HUES48 (cell line): ENCODE measurements at regions not wholly inside any gene's neighbourhood (a gene's known extent, or its start where the extent isn't known, plus 50 kb on each side); places are given as distances from the start of the nearest gene placed in this dataset.

ENCODE experiments used
- H3K27ac ChIP-seq: one replicate; pipeline ENCODE4 v1.7.0; 2013; ENCODE audit warnings: low read depth, low read length, inconsistent platforms
- H3K27me3 ChIP-seq: 2 replicates; pipeline ENCODE4 v1.6.1; 2013; ENCODE audit warnings: mild to moderate bottlenecking, low read length; ENCODE audit not compliant: control insufficient read depth, insufficient read depth
- H3K36me3 ChIP-seq: 2 replicates; pipeline ENCODE4 v1.6.1; 2013; ENCODE audit warnings: low read length; ENCODE audit not compliant: control insufficient read depth, insufficient read depth
- H3K4me1 ChIP-seq: 2 replicates; pipeline ENCODE4 v1.6.1; 2013; ENCODE audit warnings: mild to moderate bottlenecking, low read length; ENCODE audit not compliant: control insufficient read depth, insufficient read depth
- H3K4me3 ChIP-seq: 2 replicates; pipeline ENCODE4 v1.5.1; 2013; ENCODE audit warnings: mild to moderate bottlenecking, low read depth, low read length
- H3K9ac ChIP-seq: 2 replicates; pipeline ENCODE4 v1.6.1; 2013; ENCODE audit warnings: mild to moderate bottlenecking, low read depth, low read length, moderate library complexity
- H3K9me3 ChIP-seq: 2 replicates; pipeline ENCODE4 v1.6.1; 2013; ENCODE audit warnings: low read length; ENCODE audit not compliant: control insufficient read depth, insufficient read depth

- Histone ChIP-seq H3K9me3 (no peaks in the 10 kb centered on the region), H3K4me1 (no peaks in the 10 kb centered on the region), H3K27me3 (no peaks in the 10 kb centered on the region), H3K36me3 (no peaks in the 10 kb centered on the region), H3K27ac (no peak overlapping the region), H3K9ac (no peak overlapping the region), H3K4me3 (no peak overlapping the region)
Observed at GRCh38 chr10:88059190-88059589, 195.8 kb downstream of the PTEN start.

- Histone ChIP-seq H3K4me3 (no peak overlapping the region), H3K9me3 (no peaks in the 10 kb centered on the region), H3K36me3 (no peaks in the 10 kb centered on the region), H3K9ac (no peak overlapping the region), H3K27me3 (no peaks in the 10 kb centered on the region), H3K4me1 (no peaks in the 10 kb centered on the region), H3K27ac (no peak overlapping the region)
Observed at GRCh38 chr10:88060762-88061161, 197.3 kb downstream of the PTEN start.

GRCh38 chr10:88062385-88062784, 199.0 kb downstream of the PTEN start:
- H3K36me3 ChIP-seq: no peaks in the 10 kb centered on the region
- no peak overlapping the region for H3K27ac ChIP-seq
- no peaks in the 10 kb centered on the region for H3K9me3 ChIP-seq
- H3K27me3 ChIP-seq: no peaks in the 10 kb centered on the region
- no peak overlapping the region for H3K9ac ChIP-seq
- H3K4me1 ChIP-seq: no peaks in the 10 kb centered on the region
- H3K4me3 ChIP-seq: no peak overlapping the region

GRCh38 chr10:88062798-88063472, 199.5 kb downstream of the PTEN start:
- Histone ChIP-seq H3K27ac (no peak overlapping the region), H3K27me3 (no peaks in the 10 kb centered on the region), H3K9me3 (no peaks in the 10 kb centered on the region), H3K4me1 (no peaks in the 10 kb centered on the region), H3K9ac (no peak overlapping the region), H3K36me3 (no peaks in the 10 kb centered on the region), H3K4me3 (no peak overlapping the region)

- Histone ChIP-seq H3K9ac (no peak overlapping the region), H3K4me3 (no peak overlapping the region), H3K4me1 (no peaks in the 10 kb centered on the region), H3K9me3 (no peaks in the 10 kb centered on the region), H3K27ac (no peak overlapping the region), H3K36me3 (no peaks in the 10 kb centered on the region), H3K27me3 (no peaks in the 10 kb centered on the region)
Observed at GRCh38 chr10:88063861-88064557, 200.6 kb downstream of the PTEN start.

- Histone ChIP-seq H3K27ac (no peak overlapping the region), H3K4me3 (no peak overlapping the region)
Observed at GRCh38 chr10:88064608-88065382, 201.4 kb downstream of the PTEN start.

GRCh38 chr10:88065383-88066049, 202.1 kb downstream of the PTEN start:
- no peaks in the 10 kb centered on the region for H3K4me1 ChIP-seq
- H3K27me3 ChIP-seq: no peaks in the 10 kb centered on the region
- no peak overlapping the region for H3K4me3 ChIP-seq
- H3K27ac ChIP-seq: no peak overlapping the region
- H3K36me3 ChIP-seq: no peaks in the 10 kb centered on the region
- no peak overlapping the region for H3K9ac ChIP-seq
- no peaks in the 10 kb centered on the region for H3K9me3 ChIP-seq

More at GRCh38 chr10:88064608-88065382, 201.4 kb downstream of the PTEN start:
- Histone ChIP-seq H3K4me1 (no peaks in the 10 kb centered on the region), H3K9ac (no peak overlapping the region), H3K36me3 (no peaks in the 10 kb centered on the region), H3K27me3 (no peaks in the 10 kb centered on the region), H3K9me3 (no peaks in the 10 kb centered on the region)

- no peaks in the 10 kb centered on the region for H3K27me3 ChIP-seq
- no peaks in the 10 kb centered on the region for H3K36me3 ChIP-seq
- H3K4me1 ChIP-seq: no peaks in the 10 kb centered on the region
- no peak overlapping the region for H3K4me3 ChIP-seq
- no peak overlapping the region for H3K9ac ChIP-seq
- H3K27ac ChIP-seq: no peak overlapping the region
- H3K9me3 ChIP-seq: no peaks in the 10 kb centered on the region
Observed at GRCh38 chr10:88066319-88066718, 202.9 kb downstream of the PTEN start.

GRCh38 chr10:88066876-88067275, 203.5 kb downstream of the PTEN start:
- Histone ChIP-seq H3K9ac (no peak overlapping the region), H3K27ac (no peak overlapping the region), H3K4me3 (no peak overlapping the region), H3K9me3 (no peaks in the 10 kb centered on the region), H3K36me3 (no peaks in the 10 kb centered on the region), H3K27me3 (no peaks in the 10 kb centered on the region), H3K4me1 (no peaks in the 10 kb centered on the region)

- H3K4me3 ChIP-seq: no peak overlapping the region
- H3K9me3 ChIP-seq: no peaks in the 10 kb centered on the region
- H3K27ac ChIP-seq: no peak overlapping the region
- H3K36me3 ChIP-seq: no peaks in the 10 kb centered on the region
- no peaks in the 10 kb centered on the region for H3K27me3 ChIP-seq
- no peak overlapping the region for H3K9ac ChIP-seq
- no peaks in the 10 kb centered on the region for H3K4me1 ChIP-seq
Observed at GRCh38 chr10:88067737-88068136, 204.3 kb downstream of the PTEN start.
